CD4-positive, alpha-beta T cell treated with Interferon gamma for 1 hour (primary cell): ENCODE measurements at regions not wholly inside any gene's neighbourhood (a gene's known extent, or its start where the extent isn't known, plus 50 kb on each side); places are given as distances from the start of the nearest gene placed in this dataset.
"Not testable (repeated sequence)": the region's sequence is repeated elsewhere in the genome, so short reads cannot be mapped to it uniquely, and the experiment has no call there.

Experiments
- DNase-seq: peaks from one replicate; pipeline ENCODE4 v3.0.0-alpha.2; 2020

DNA sequence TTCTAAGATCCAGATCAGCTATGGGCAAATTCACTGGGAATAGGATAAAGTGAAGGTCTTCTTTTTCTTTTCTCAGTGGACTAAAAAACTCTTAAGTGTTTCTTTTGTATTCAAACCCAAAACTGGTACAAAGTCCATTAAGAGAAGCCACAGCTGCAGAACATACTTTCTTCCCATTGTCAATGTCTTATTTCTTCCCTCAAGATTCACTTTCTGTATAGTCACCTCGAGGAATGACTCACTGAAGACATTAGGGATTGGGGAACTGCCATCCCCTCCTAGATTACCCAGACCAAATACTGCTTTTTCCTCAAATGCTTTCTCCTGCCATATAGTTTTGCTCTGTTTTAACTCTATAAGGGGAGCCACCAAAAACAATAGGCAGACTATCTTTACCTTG, 117.4 kb upstream of the SYT13 start:
- DNase-seq, result not testable (repeated sequence)

DNA sequence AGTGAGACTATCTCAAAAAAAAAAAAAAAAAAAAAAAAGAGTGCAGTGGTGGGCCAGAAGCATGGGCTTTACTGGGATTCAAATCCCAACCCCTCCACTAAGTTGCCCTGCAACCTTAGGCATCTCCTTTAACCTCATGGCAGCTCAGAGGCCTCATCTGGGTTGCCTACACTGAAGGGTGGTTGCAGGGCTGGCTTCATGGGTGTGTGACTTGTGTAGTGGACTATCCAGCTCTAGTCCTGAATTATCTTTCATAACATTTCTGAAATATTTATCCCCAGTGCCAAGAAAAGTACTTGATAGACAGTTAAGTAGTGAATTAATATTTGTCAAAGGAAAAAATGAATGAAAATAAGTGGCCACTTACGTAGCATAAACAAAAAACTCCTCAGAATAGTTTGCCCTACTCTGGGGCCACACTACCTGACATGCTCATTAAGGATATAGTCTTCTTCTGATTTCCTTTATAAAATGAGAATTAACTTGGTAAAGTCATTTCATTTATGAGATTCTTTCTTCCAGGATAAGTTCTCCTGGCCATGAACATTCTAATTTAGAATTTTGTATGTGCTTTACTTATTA, 116.0 kb upstream of the SYT13 start:
- DNase-seq, result no peak

DNA sequence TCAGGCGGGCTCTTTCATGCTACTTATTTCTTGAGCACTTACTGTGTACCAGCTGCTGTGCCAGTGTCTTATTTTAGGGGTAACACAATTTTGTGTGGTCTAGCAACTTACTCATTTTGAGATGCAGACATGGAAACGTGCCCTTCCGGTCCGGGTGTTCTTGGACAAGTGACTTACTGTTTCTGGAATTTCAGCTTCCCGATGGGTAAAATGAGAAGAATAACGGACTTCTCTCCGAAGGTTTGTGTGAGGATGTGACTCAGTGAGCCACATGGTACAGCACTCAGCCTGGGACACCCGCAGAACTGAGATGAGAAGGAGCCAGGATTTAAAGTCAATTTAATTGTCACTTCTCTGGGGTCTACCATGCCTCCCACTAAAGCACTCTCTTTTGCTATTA, 114.5 kb upstream of the SYT13 start:
- no peak for DNase-seq

DNA sequence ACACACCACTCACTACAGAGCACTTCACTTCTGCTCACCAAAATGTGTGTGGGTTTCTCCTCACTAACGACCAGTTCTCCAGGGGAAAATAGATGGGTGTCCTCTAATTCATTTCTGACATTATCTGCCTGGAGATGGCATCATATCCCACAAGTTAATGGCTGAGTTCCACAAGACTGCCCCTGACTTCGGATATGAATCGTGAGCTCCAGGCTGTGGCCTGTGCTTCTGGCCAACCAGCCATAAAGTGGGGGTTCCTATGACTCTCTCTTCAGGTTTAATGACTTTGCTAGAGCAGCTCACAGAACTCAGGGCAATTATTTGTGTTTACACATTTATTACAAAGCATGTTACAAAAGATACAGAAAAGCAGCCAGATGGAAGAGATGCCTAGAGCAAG, 113.0 kb upstream of the SYT13 start:
- DNase-seq, result no peak

DNA sequence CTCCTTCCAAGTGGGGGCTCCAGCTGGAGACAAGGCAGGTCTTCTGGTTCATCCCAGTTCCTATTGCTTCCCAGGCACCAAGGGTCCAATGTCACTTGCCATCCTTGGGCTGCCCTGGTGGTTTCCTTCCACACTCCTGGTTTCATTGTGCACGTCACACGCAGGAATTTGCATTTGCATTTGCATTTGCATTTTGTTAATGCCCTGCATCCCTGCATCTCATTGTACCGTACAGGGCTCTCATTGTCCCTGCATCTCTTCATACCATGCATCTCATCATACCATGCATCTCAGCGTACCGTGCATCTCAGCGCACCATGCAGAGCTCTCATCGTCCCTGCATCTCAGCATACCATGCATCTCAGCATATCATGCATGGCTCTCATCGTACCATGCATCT, 112.2 kb upstream of the SYT13 start:
- no peak for DNase-seq

DNA sequence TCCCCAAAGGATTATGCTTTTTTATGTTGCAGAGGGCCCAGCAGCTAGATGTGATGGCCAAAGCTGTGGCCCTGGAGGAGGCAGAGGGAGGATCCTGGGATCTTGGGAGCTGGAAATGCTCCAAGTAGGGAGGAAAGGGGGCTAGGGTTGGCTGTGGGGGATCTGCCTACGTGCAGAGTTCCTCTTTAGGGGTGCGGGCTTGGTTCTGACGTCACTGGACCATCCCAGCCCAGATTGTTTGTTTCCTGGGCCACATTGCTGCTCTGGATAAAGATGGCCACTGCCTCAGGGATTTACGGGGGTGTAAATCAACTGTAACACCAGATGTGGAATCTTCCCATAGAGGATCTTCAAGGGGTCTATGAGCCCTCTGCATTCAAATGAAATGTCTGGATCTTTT, 110.3 kb upstream of the SYT13 start:
- no peak for DNase-seq

DNA sequence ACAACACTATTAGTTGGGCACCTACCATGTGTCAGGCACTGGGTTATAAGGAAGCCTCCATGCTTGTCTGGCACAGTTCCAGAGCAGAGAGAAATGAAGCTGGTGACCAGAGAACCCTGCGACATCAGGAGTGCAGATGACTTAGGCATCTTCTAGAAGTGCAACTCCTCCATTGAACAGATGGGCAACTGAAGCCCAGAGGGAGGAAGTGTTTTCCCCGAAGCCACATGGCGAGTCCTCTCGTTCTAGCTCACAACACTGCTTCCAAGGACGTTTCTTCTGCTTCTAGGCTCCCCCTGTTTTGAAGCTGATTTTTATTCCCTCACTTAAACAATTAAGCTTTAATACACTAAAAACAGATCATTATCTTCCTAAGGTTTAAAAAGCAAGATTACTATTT, 109.8 kb upstream of the SYT13 start:
- no peak for DNase-seq

DNA sequence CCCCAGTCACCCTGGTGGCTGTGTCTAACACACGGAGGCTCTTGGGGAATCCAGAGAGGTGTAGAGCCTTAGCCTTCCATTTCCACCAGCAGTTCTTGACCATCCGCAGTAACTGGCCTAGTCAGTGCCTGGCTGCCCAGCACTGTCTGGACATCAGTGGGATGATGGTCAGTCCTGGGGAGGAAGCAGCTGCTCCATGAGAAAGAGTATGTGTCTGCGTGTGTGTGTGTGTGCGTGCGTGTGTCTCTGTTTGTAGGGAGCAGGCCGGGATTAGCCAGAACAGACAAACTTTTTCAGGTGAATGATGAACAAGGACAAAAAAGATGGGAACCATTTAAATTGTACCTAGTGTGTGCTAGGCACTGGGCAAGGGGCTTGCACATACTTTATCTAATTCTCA, 109.3 kb upstream of the SYT13 start:
- DNase-seq, result no peak

DNA sequence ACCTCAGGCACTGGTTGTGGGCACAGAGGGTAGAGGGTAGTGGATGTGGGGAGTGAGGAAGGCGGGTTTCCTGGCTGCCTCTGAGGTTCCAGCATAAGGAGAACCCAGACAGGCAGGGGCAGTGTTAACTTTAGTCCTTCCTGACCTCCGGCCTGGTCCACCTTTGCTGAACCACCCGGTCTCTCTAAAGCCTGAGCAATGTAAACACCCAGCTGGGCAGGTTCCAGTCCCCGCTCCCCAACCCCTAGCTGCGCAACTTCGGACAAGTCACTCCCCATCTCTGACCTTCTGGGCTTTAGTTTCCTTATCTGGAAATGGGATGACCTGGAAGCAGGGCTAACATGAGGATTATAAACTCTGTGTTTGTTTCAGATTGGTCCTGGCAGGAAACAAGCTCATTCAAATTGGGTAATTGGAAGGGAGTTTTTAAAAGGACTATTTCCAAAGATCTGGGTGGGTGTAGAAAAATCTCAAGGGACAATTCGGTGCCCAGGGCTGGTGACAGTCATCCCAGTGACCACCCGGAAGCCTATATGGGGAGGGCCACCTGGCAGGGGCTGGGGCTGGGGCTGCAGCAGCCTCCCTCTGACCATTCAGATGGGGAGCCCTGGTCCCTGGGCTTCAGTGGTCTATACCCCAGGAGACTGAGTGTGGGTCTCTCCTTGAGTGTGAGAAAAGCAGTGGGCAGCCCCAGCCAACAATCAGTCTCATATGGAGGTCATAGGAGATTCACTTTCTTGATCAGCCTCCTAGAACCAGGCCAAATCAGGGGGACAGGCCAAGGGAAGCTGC, 108.3 kb upstream of the SYT13 start:
- no peak for DNase-seq

DNA sequence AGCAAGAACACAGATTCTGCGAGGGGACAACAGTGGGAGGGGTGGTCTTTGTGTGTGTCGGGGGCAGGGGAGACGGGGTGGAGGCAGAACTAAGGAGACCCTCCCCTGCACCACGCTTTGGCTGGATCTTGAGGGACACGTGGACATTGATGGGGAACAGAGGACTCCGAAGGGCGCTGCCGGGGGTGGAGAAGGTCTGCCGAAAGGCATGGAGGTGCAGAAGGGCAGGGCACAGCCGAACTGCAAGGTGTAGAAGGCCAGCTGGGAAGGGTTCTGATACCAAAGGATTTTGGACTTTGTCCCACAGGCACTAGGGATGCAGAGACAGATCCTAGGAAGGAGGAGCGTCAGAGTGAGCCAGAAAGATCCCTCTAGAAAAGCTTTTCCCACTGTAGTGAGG, 107.7 kb upstream of the SYT13 start:
- DNase-seq, result no peak

DNA sequence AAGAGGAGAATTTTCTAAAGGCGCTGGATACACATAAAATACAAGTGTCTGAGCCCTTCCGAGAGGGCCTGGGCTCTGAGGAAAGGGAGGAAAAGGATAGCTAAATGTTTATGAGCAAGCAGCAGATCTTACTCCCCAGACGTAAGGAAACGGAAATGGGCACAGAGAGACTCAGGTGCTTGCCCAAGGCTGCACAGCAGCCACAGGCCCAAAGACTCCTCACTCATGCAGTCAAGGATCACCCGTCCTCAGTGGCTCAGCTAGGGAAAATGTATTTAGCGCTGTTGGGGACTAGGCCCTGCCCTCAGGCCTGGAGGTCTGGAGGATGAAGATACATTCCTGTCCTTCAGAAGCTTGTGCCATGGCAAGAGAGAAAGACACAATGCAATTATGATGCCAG, 107.2 kb upstream of the SYT13 start:
- DNase-seq, result no peak

DNA sequence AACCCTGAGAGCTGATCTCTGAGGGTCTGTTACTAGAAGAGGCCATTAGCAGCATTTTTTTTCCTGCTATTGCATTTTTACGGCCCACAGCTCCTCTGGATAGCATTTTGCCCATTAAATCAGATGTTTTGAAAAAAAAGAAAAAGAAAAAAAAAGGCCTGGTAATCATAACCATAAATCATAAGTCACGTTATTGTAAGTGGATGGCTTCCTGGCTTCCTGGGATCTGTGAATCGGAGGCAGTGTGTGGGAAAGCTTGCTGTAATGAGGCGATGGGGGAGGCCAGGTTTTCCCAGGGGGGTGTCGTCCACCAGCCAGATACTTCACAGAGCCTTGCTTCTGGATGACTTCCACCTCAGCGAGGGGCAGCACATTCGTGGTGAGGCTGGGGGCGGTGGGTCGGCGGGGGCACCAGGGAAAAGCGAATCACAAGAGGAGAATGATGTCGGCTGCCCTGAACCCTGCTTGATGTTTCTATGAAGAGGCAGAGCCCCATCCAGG, 106.5 kb upstream of the SYT13 start:
- DNase-seq, result no peak

DNA sequence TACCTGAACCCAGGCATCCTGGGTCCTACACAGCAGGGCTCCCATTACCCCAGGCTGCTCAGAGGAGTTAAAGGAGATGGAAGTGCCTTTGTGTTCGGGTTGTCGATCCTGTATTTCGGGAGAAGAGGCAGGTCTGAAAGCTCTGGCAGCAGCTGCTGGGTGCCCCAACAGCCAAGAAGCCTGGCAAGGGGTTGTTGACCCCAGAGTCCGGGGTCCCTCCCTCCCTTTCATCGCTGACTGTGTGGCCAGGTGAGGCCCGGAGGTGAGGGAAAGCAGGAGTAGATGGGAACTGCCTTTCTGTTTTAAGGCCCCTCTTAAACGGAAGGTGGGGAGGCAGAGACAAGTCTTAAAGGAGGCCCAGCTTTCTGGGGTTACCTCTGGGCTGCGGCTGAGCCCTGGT, 106.0 kb upstream of the SYT13 start:
- DNase-seq, result no peak

DNA sequence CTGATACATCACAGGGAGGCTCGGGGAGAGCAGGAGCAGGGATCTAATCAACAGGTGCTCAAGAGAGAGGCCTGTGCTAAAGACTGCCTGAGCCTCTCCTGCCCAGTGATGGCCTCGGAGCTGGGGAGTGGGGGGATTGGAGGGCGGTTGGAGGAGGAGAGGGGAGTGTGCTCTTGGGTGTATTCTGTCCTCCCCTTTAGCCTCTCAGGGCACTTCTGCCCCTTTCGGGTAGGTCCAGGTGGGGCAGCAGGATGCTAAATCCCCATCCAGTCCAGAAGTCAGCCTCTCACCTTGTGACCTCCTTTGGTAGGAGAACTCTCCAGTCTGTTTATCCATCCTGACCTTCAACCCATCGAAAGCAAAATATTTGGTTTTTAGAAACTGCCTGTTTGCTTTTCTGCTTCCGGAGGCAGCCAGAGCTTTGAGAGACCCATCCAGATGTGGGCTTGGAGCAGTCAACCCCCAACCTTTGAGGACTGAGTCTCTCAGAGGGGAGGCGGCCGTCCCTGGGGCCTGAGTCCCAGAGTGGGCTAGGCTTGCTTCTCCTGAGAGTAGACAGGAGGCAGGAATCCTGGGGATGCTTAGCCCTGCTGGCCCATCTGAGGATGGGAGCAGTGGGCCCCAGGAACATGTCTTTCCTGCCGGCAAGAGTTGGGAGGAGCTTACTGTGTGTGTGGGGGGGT, 105.2 kb upstream of the SYT13 start:
- no peak for DNase-seq

DNA sequence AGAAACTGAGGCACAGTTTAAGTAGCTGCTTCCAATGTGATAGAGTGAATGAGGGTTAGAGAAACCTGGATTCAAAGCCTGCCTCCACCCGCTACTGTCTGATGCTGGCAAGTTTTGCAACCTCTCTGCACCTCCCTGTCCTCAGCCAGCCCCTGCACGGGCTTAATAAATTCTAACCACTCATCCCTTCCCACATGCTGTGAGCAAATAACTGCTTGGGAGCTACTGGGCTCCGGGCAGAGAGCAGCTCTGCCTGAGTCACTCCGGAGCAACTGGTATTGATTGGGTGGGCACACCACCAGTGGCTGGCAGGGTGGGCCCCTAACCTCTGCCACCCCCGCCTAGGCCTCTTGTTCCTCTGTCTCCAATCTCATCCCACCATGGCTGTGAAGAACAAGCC, 104.3 kb upstream of the SYT13 start:
- DNase-seq, result no peak

DNA sequence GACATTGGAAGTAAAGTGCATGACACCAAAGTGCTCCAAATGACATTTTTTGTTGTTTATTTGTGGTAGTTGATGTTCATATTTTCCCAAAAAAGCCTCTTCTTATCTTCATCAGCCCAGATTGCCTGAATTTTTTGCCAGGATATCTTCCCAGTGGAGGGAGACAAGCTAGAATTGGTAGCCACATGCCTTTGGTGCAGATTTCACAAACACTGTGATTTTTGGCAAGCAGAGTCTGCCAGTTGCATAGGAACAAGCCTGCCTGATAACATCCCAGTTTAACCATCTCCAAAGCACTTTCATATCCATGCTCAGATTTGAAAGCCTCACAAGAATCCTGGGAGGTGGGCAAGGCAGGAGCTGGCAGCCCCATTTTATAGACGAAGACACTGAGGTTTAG, 102.3 kb upstream of the SYT13 start:
- DNase-seq, result no peak

DNA sequence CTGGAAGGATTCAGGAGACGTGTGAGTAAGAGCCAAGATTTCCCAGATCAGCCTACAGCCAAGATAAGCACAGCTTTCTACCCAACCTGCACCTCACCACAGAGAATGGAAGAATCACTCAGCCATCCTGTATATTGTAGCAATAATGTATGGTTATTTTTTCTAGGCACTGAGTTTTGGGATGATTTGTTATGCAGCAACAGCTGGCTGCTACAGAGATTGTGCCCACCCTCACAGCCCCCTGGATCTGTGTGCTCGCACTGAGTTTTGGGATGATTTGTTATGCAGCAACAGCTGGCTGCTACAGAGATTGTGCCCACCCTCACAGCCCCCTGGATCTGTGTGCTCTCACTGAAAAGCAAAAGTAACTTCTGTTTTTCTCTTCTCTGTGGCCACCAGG, 101.7 kb upstream of the SYT13 start:
- DNase-seq, result not testable (repeated sequence)

DNA sequence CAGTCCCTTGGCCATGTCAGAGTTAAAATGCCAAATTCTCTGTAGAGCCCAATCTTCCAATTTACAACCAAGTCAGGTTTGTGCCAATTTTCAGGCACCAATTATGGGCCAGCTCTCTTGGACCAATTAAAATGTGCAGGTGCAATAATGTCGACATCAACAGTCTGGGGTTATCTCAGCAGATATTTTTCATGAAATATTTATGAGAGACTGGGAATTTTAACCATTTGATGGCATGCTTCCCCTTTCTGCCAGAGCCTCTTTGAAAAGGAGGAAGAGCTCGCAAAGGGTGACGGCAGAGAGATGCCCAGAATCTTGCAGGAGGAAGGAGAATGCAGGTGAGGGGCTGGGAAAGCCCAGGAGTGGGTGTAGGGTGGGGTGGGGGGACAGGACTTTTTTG, 100.8 kb upstream of the SYT13 start:
- DNase-seq, result no peak

DNA sequence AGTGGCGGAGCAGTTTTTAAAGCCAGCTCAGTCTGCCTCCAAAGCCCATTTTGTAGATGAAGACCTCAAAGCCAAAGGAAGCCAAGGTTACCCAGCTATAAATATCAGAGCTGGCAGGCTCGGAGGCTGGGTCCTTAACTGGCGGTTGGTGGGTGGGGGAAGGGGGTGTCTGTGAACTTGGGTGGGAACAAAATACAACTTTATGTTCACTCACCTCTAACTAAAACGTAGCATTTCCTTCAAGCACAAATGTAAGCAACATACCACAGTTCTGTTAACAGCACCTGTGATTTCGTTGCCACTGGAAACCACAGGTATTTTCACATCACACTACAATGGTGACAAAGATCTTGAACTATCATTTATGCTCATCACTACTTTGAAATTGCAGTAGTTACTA, 99.7 kb upstream of the SYT13 start:
- DNase-seq, result peak; percentile 8

DNA sequence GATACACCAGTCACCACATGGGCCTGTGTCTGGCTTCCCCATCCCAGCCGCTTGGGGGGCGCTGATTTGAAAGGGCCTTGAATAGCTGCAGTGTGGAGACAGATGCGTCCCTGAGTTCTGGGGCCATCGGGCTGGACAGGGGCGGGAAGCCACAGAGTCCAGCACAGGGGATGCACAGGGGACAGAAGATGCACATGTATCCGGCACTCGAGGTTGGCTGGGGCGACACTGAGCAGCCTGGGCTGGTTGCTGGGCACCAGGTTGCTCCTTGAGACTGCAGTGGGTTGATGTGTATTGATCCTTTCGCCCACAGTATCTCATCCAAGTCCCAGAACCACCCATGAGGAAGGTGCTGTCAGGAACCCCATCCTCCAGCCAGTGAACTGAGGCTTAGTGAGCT, 99.3 kb upstream of the SYT13 start:
- DNase-seq, result no peak

DNA sequence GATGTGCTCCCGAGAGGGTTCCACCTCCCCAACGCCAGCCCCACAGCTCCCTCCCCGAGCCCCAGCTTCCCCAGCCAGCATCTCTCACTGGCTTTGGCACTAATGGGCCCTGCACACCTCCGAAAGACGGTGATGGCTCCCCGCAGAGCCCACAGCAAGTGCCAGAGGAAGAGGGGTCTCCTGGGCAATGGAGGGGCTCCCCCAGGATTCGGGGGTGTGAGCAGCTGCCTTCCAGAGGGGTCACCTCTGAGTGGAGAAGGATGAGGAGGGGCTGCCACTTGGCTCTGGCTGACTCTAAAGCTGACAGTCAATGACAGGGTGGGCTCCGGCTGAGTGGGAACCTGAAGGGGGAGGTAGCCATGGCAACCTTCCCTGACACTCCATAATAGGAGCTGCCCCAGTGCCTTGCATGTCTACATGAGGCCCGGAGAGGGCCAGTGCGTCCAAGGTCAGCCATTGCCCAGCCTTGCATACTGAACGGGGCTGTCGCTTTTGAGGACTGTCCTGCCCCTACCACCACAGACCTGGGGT, 98.6 kb upstream of the SYT13 start:
- no peak for DNase-seq

DNA sequence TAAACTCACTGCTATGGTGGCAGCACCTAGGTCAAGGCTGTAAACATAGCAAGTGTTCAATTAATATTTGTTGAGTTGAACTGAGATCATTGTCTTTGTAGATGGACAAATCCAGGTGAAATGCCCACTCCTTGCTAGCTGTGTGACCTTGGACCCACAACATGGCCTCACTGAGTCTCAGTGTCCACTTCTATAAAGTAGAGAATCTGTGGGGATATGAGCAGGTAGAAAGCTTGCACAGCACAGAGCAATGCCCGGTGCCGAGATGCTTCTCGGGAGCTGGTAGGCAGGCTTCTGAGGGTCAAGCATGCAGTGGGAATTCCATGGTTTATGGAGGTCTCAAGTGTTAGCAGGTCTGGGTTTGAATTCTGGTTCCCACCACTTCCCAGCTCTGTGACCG, 97.9 kb upstream of the SYT13 start:
- no peak for DNase-seq

DNA sequence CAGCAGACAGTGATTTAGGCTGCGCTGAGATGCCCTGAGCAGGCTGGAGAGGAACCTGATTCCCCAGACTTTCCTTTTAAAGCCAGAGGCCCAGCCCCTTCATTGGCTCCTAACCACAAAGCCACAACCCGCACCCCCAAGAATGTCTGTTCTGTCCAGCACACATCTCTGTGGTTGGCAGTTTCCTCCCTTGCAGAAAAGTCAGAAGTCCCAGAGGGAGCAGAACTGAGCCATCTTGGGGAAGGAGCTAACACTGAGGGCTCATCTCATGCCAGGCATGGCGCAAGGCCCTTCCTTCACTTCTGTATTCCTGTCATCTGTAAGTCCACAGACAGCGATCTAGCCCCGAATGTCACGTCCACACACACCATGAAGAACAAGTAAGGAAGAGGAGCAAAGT, 97.1 kb upstream of the SYT13 start:
- no peak for DNase-seq
